ENCODE measurements at regions not wholly inside any gene's neighbourhood (a gene's known extent, or its start where the extent isn't known, plus 50 kb on each side); places are given as distances from the start of the nearest gene placed in this dataset.

GRCh38 chr3:106908181-106908938 lies 468.9 kb upstream of the CCDC54 start:
- H3K27me3 ChIP-seq (ENCODE audit: insufficient read depth, poor library complexity, severe bottlenecking), result no peaks in the 10 kb centered on the region
- H3K27ac ChIP-seq (replicated peaks), result no peak overlapping the region
- TF ChIP-seq, protein P1, sequence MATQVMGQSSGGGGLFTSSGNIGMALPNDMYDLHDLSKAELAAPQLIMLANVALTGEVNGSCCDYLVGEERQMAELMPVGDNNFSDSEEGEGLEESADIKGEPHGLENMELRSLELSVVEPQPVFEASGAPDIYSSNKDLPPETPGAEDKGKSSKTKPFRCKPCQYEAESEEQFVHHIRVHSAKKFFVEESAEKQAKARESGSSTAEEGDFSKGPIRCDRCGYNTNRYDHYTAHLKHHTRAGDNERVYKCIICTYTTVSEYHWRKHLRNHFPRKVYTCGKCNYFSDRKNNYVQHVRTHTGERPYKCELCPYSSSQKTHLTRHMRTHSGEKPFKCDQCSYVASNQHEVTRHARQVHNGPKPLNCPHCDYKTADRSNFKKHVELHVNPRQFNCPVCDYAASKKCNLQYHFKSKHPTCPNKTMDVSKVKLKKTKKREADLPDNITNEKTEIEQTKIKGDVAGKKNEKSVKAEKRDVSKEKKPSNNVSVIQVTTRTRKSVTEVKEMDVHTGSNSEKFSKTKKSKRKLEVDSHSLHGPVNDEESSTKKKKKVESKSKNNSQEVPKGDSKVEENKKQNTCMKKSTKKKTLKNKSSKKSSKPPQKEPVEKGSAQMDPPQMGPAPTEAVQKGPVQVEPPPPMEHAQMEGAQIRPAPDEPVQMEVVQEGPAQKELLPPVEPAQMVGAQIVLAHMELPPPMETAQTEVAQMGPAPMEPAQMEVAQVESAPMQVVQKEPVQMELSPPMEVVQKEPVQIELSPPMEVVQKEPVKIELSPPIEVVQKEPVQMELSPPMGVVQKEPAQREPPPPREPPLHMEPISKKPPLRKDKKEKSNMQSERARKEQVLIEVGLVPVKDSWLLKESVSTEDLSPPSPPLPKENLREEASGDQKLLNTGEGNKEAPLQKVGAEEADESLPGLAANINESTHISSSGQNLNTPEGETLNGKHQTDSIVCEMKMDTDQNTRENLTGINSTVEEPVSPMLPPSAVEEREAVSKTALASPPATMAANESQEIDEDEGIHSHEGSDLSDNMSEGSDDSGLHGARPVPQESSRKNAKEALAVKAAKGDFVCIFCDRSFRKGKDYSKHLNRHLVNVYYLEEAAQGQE (IDR thresholded peaks at IDR 0.05; ENCODE audit: insufficient replicate concordance, low read depth), result no peak
- TF ChIP-seq POLR2AphosphoS5 (IDR thresholded peaks at IDR 0.05; ENCODE audit: low read depth), result no peak
- TF ChIP-seq SPI1 (IDR thresholded peaks at IDR 0.05; ENCODE audit: borderline replicate concordance, low read depth), result no peak
- no peak for TF ChIP-seq GABPA (IDR thresholded peaks at IDR 0.05; ENCODE audit: low read depth)
- TF ChIP-seq, protein P2, sequence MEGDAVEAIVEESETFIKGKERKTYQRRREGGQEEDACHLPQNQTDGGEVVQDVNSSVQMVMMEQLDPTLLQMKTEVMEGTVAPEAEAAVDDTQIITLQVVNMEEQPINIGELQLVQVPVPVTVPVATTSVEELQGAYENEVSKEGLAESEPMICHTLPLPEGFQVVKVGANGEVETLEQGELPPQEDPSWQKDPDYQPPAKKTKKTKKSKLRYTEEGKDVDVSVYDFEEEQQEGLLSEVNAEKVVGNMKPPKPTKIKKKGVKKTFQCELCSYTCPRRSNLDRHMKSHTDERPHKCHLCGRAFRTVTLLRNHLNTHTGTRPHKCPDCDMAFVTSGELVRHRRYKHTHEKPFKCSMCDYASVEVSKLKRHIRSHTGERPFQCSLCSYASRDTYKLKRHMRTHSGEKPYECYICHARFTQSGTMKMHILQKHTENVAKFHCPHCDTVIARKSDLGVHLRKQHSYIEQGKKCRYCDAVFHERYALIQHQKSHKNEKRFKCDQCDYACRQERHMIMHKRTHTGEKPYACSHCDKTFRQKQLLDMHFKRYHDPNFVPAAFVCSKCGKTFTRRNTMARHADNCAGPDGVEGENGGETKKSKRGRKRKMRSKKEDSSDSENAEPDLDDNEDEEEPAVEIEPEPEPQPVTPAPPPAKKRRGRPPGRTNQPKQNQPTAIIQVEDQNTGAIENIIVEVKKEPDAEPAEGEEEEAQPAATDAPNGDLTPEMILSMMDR (IDR thresholded peaks at IDR 0.05; ENCODE audit: insufficient read depth, low read length), result no peak
- no peak overlapping the region for H3K4me3 ChIP-seq (replicated peaks; ENCODE audit: insufficient read depth, low read length)
- DNase-seq (ENCODE audit: low read depth in 1 of 2, low spot score in 1 of 2), result no peak

GRCh38 chr3:106913111-106913698 lies 464.0 kb upstream of the CCDC54 start:
- H3K27me3 ChIP-seq (ENCODE audit: insufficient read depth, poor library complexity, severe bottlenecking), result peaks cover 3% of the 10 kb centered on the region
- TF ChIP-seq, protein P2 (IDR thresholded peaks at IDR 0.05; ENCODE audit: insufficient read depth, low read length), result no peak
- TF ChIP-seq POLR2AphosphoS5 (IDR thresholded peaks at IDR 0.05; ENCODE audit: low read depth), result no peak
- no peak for TF ChIP-seq GABPA (IDR thresholded peaks at IDR 0.05; ENCODE audit: low read depth)
- TF ChIP-seq, protein P1 (IDR thresholded peaks at IDR 0.05; ENCODE audit: insufficient replicate concordance, low read depth), result no peak
- no peak for TF ChIP-seq SPI1 (IDR thresholded peaks at IDR 0.05; ENCODE audit: borderline replicate concordance, low read depth)
- no peak overlapping the region for H3K27ac ChIP-seq (replicated peaks)
- no peak for DNase-seq (ENCODE audit: low read depth in 1 of 2, low spot score in 1 of 2)
- no peak overlapping the region for H3K4me3 ChIP-seq (replicated peaks; ENCODE audit: insufficient read depth, low read length)

- Histone ChIP-seq H3K4me3 (replicated peaks; ENCODE audit: insufficient read depth, low read length) (no peak overlapping the region), H3K27ac (replicated peaks) (no peak overlapping the region), H3K27me3 (ENCODE audit: insufficient read depth, poor library complexity, severe bottlenecking) (peaks cover 3% of the 10 kb centered on the region)
- DNase-seq (ENCODE audit: low read depth in 1 of 2, low spot score in 1 of 2), result no peak
- TF ChIP-seq POLR2AphosphoS5 (IDR thresholded peaks at IDR 0.05; ENCODE audit: low read depth) (no peak), GABPA (IDR thresholded peaks at IDR 0.05; ENCODE audit: low read depth) (no peak), SPI1 (IDR thresholded peaks at IDR 0.05; ENCODE audit: borderline replicate concordance, low read depth) (no peak)
- TF ChIP-seq, protein P2 (IDR thresholded peaks at IDR 0.05; ENCODE audit: insufficient read depth, low read length), result no peak
- TF ChIP-seq, protein P1 (IDR thresholded peaks at IDR 0.05; ENCODE audit: insufficient replicate concordance, low read depth), result no peak
Observed at GRCh38 chr3:106913966-106914365, 463.3 kb upstream of the CCDC54 start.

All from HL-60 (cell line).